SK-N-SH (cell line): ENCODE measurements at regions not wholly inside any gene's neighbourhood (a gene's known extent, or its start where the extent isn't known, plus 50 kb on each side); places are given as distances from the start of the nearest gene placed in this dataset.
A peak's percentile ranks its signal among the peaks of the same experiment; 100 is the strongest.

ENCODE experiments used
- CTCF ChIA-PET: fragments of 300-600, 350-600 bp; formaldehyde crosslinking; extraction: SDS; loops from one replicate; lab custom pipeline; 2021; lab: Yijun Ruan, JAX
- POLR2A ChIA-PET: fragments of 350-600 bp; sonication (Branson Sonifier 250); formaldehyde crosslinking; extraction: SDS; loops from one replicate; lab custom pipeline; 2020; ENCODE audit warnings: antibody characterized with exemption, inconsistent platforms; lab: Yijun Ruan, JAX
- DNase-seq: peaks from one replicate; pipeline ENCODE4 v3.0.0; 2012
- H2AFZ ChIP-seq: fragments of 200-600 bp; sonication (generic); 2 replicates; pipeline ENCODE4 v1.8.1; 2016; ENCODE audit warnings: antibody characterized with exemption, mild to moderate bottlenecking, low read depth
- H3F3A ChIP-seq: fragments of 200-600 bp; sonication (generic); replicated peaks from 2 replicates; pipeline ENCODE3; 2016; ENCODE audit warnings: antibody characterized with exemption, mild to moderate bottlenecking; ENCODE audit not compliant: insufficient read depth
- H3K27ac ChIP-seq, 2 experiments: fragments of 200-500 bp in 1 of 2; fragments of 200-600 bp in 1 of 2; sonication (Bioruptor generic) in 1 of 2; sonication (generic), shearing (Covaris generic) in 1 of 2; 2 replicates each; pipeline versions ENCODE4 v1.5.1 to v1.6.1; 2014 to 2016; ENCODE audit warnings: low read depth in 2 of 2, inconsistent platforms in 1 of 2, low read length in 1 of 2, mild to moderate bottlenecking in 1 of 2, mixed read lengths in 1 of 2
- H3K27me3 ChIP-seq: fragments of 200-600 bp; sonication (generic), shearing (Covaris generic); 2 replicates; pipeline ENCODE4 v1.6.1; 2016; ENCODE audit warnings: mixed run types; ENCODE audit not compliant: insufficient read depth
- H3K36me3 ChIP-seq, 2 experiments: fragments of 200-500 bp in 1 of 2; fragments of 200-600 bp in 1 of 2; sonication (Bioruptor generic) in 1 of 2; sonication (generic) in 1 of 2; replicated peaks in 1 of 2; 2 replicates each; pipeline versions ENCODE3 to v1.5.1; 2014 to 2016; ENCODE audit warnings: low read length in 1 of 2, mild to moderate bottlenecking in 1 of 2; ENCODE audit not compliant: insufficient read depth in 2 of 2, control insufficient read depth in 1 of 2
- H3K4me1 ChIP-seq, 2 experiments: fragments of 200-500 bp in 1 of 2; fragments of 200-600 bp in 1 of 2; sonication (Bioruptor generic) in 1 of 2; sonication (generic), shearing (Covaris generic) in 1 of 2; 2 replicates each; pipeline versions ENCODE4 v1.5.1 to v1.6.1; 2014 to 2016; ENCODE audit warnings: low read depth in 1 of 2, low read length in 1 of 2, mixed run types in 1 of 2; ENCODE audit not compliant: insufficient read depth in 2 of 2, control insufficient read depth in 1 of 2
- H3K4me2 ChIP-seq: fragments of 200-600 bp; sonication (generic), shearing (Covaris generic); 2 replicates; pipeline ENCODE4 v1.6.1; 2017; ENCODE audit warnings: mixed run types
- H3K4me3 ChIP-seq, 2 experiments: fragments of 200-500 bp in 1 of 2; fragments of 200-600 bp in 1 of 2; sonication (Bioruptor generic) in 1 of 2; sonication (generic), shearing (Covaris generic) in 1 of 2; 2 replicates each; pipeline versions ENCODE4 v1.5.1 to v1.8.1; 2014 to 2016; ENCODE audit warnings: low read depth in 2 of 2, inconsistent platforms in 1 of 2, low read length in 1 of 2, mild to moderate bottlenecking in 1 of 2, mixed read lengths in 1 of 2, moderate library complexity in 1 of 2
- H3K79me2 ChIP-seq: fragments of 200-600 bp; sonication (generic); 2 replicates; pipeline ENCODE4 v1.8.1; 2017; ENCODE audit warnings: mild to moderate bottlenecking; ENCODE audit not compliant: insufficient read depth
- H3K9ac ChIP-seq: fragments of 200-600 bp; sonication (generic); 2 replicates; pipeline ENCODE4 v1.6.1; 2017; ENCODE audit warnings: mixed run types
- H3K9me2 ChIP-seq: fragments of 200-600 bp; sonication (generic); 2 replicates; pipeline ENCODE4 v1.6.1; 2017; ENCODE audit warnings: mixed run types
- H3K9me3 ChIP-seq: fragments of 200-600 bp; sonication (generic); 2 replicates; pipeline ENCODE4 v1.6.1; 2017; ENCODE audit warnings: mixed run types, mild to moderate bottlenecking, moderate library complexity
- H4K20me1 ChIP-seq: fragments of 200-600 bp; sonication (generic); 2 replicates; pipeline ENCODE4 v1.6.1; 2017; ENCODE audit warnings: mild to moderate bottlenecking, mixed run types; ENCODE audit not compliant: insufficient read depth
- CTCF ChIP-seq: fragments of 200-600 bp; sonication (generic); IDR thresholded peaks from 2 replicates; pipeline ENCODE4 v1.6.1; 2017; ENCODE audit warnings: antibody characterized with exemption, mild to moderate bottlenecking, moderate library complexity
- ELF1 ChIP-seq: IDR thresholded peaks from 2 replicates; pipeline ENCODE4 v1.4.0; 2012
- EP300 ChIP-seq, 2 experiments: IDR thresholded peaks; 2 replicates each; pipeline versions ENCODE4 v1.4.0 to v1.6.1; 2012; ENCODE audit warnings: borderline replicate concordance in 1 of 2, low read depth in 1 of 2, low read length in 1 of 2
- FOXJ3 ChIP-seq: sonication (generic); formaldehyde crosslinking; IDR thresholded peaks from 2 replicates; pipeline ENCODE4 v1.5.1; 2020; ENCODE audit warnings: mild to moderate bottlenecking, missing genetic modification reagents
- IRF3 ChIP-seq: fragments of 150-350 bp; IDR thresholded peaks from 2 replicates; pipeline ENCODE4 v1.6.1; 2016; ENCODE audit warnings: mild to moderate bottlenecking, low read depth, low read length
- MAX ChIP-seq: IDR thresholded peaks from 2 replicates; pipeline ENCODE4 v1.4.0; 2012; ENCODE audit warnings: low read depth
- POLR2AphosphoS5 ChIP-seq: IDR thresholded peaks from 2 replicates; pipeline ENCODE4 v1.6.1; 2012; ENCODE audit warnings: low read depth, low read length
- REST ChIP-seq: IDR thresholded peaks from 2 replicates; pipeline ENCODE4 v1.6.1; 2012; ENCODE audit warnings: mild to moderate bottlenecking, low read depth, low read length, moderate library complexity
- RFX5 ChIP-seq: IDR thresholded peaks from 2 replicates; pipeline ENCODE4 v1.6.1; 2012; ENCODE audit warnings: mild to moderate bottlenecking, improper control_type of control experiment, low read length
- SIN3A ChIP-seq: IDR thresholded peaks from 2 replicates; pipeline ENCODE4 v1.6.1; 2012; ENCODE audit warnings: low read depth, mild to moderate bottlenecking, low read length, moderate library complexity, borderline replicate concordance
- SMC3 ChIP-seq: IDR thresholded peaks from 2 replicates; pipeline ENCODE4 v1.6.1; 2012; ENCODE audit warnings: low read depth, low read length, improper control_type of control experiment
- WGBS: methylation state at CpG from one replicate; pipeline ENCODE4 v1.1.6; 2017; ENCODE audit warnings: low lambda C conversion rate; 5-methylcytosine and 5-hydroxymethylcytosine counted together

GRCh38 chr2:191611614-191612013 is 66.3 kb upstream of the NABP1 start:
- H3K27me3 ChIP-seq = no peaks in the 10 kb centered on the region
- no peaks in the 10 kb centered on the region for H3K9me2 ChIP-seq
- H3F3A ChIP-seq = peaks cover 22% of the 10 kb centered on the region
- H3K27ac ChIP-seq = peak overlapping the region in 1 of 2 experiments; percentile 94; a peak in 3 of 4 replicates
- H4K20me1 ChIP-seq = no peaks in the 10 kb centered on the region
- H3K4me2 ChIP-seq = peak overlapping the region; percentile 39
- H3K9me3 ChIP-seq = no peaks in the 10 kb centered on the region
- H3K9ac ChIP-seq = peak overlapping the region; percentile 64
- no peak for DNase-seq
- WGBS = 93% methylated on average over 3 of the region's 3 CpGs
- ChIA-PET CTCF (interaction anchor here (0.8 kb wide), 1 partner anchor 15 kb away, joined by 4 read pairs; no protein-coding TSS in a partner anchor), POLR2A (no interaction called here)
- TF ChIP-seq FOXJ3 (CRISPR knock-in tag) (no peak), MAX (no peak), RFX5 (no peak), CTCF (no peak), EP300 (IDR thresholded peaks at IDR 0.05; ENCODE audit: borderline replicate concordance in 1 of 2, low read depth in 1 of 2, low read length in 1 of 2) (no peak), SMC3 (no peak), POLR2AphosphoS5 (no peak), REST (no peak), SIN3A (no peak), ELF1 (no peak), IRF3 (no peak)
- no peak overlapping the region for H3K4me3 ChIP-seq
- H2AFZ ChIP-seq = peak overlapping the region; percentile 58; the same call in 1 of the 2 replicates
- H3K79me2 ChIP-seq = no peaks in the 10 kb centered on the region
- H3K4me1 ChIP-seq = peaks cover 0 to 17% of the 10 kb centered on the region in 2 experiments; a peak in 3 of 4 replicates
- H3K36me3 ChIP-seq = no peaks in the 10 kb centered on the region
